ENCODE measurements at regions not wholly inside any gene's neighbourhood (a gene's known extent, or its start where the extent isn't known, plus 50 kb on each side); places are given as distances from the start of the nearest gene placed in this dataset.
"Not testable (repeated sequence)": the region's sequence is repeated elsewhere in the genome, so short reads cannot be mapped to it uniquely, and the experiment has no call there.

- H3K4me1 ChIP-seq: no peaks in the 10 kb centered on the region
- no peak overlapping the region for H3K27ac ChIP-seq
- in situ Hi-C loops (cut with MboI; ENCODE audit: low pct_ligation_motif_present in 1 of 4, low pct_unique_long_range_greater_than_20kb in 1 of 4, low sequenced_read_pairs in 3 of 4): no loop called here
- intact Hi-C loops (cut with DNase I; ENCODE audit: low total_unique reads): no loop called here
- no peaks in the 10 kb centered on the region for H3K36me3 ChIP-seq
- TF ChIP-seq POLR2AphosphoS5 (IDR thresholded peaks at IDR 0.05) (no peak), CTCF (IDR thresholded peaks at IDR 0.05) (no peak), POLR2A (IDR thresholded peaks at IDR 0.05) (no peak), EP300 (IDR thresholded peaks at IDR 0.05; ENCODE audit: low read depth) (no peak)
- WGBS, 2 donors (ENCODE audit: low coverage in 1 of 2): 80 to 83% methylated on average over 3 of the region's 3 CpGs
- H3K9me3 ChIP-seq: no peaks in the 10 kb centered on the region
- no peak overlapping the region for H3K4me3 ChIP-seq
- H3K27me3 ChIP-seq: no peaks in the 10 kb centered on the region
- DNase-seq: no peak
Observed at GRCh38 chr9:85478847-85479246, 262.9 kb downstream of the AGTPBP1 start.

- H3K4me1 ChIP-seq; in situ Hi-C loops (cut with MboI; ENCODE audit: low pct_ligation_motif_present in 1 of 4, low pct_unique_long_range_greater_than_20kb in 1 of 4, low sequenced_read_pairs in 3 of 4); H3K4me3 ChIP-seq; H3K36me3 ChIP-seq; H3K27ac ChIP-seq; intact Hi-C loops (cut with DNase I; ENCODE audit: low total_unique reads); H3K27me3 ChIP-seq; DNase-seq; H3K9me3 ChIP-seq: not testable (repeated sequence)
Observed at GRCh38 chr9:85474896-85475295, 266.9 kb downstream of the AGTPBP1 start.

GRCh38 chr9:85471791-85472190 is 270.0 kb downstream of the AGTPBP1 start:
- intact Hi-C loops (cut with DNase I; ENCODE audit: low total_unique reads) (no loop called here), in situ Hi-C loops (cut with MboI; ENCODE audit: low pct_ligation_motif_present in 1 of 4, low pct_unique_long_range_greater_than_20kb in 1 of 4, low sequenced_read_pairs in 3 of 4) (no loop called here)
- Histone ChIP-seq H3K4me1 (no peaks in the 10 kb centered on the region), H3K36me3 (no peaks in the 10 kb centered on the region), H3K9me3 (no peaks in the 10 kb centered on the region), H3K4me3 (no peak overlapping the region), H3K27ac (no peak overlapping the region), H3K27me3 (no peaks in the 10 kb centered on the region)
- TF ChIP-seq POLR2A (IDR thresholded peaks at IDR 0.05) (no peak), POLR2AphosphoS5 (IDR thresholded peaks at IDR 0.05) (no peak), CTCF (IDR thresholded peaks at IDR 0.05) (no peak), EP300 (IDR thresholded peaks at IDR 0.05; ENCODE audit: low read depth) (no peak)
- DNase-seq: no peak
- WGBS, 2 donors (ENCODE audit: low coverage in 1 of 2): 75% methylated on average over 1 of the region's 1 CpG; no CpG with 5 or more reads in 1 of the 2 donors

- no peaks in the 10 kb centered on the region for H3K4me1 ChIP-seq
Observed at GRCh38 chr9:85469041-85469440, 272.7 kb downstream of the AGTPBP1 start.

More at GRCh38 chr9:85469041-85469440, 272.7 kb downstream of the AGTPBP1 start:
- Histone ChIP-seq H3K9me3 (no peaks in the 10 kb centered on the region), H3K36me3 (no peaks in the 10 kb centered on the region), H3K4me3 (no peak overlapping the region), H3K27me3 (no peaks in the 10 kb centered on the region), H3K27ac (no peak overlapping the region)
- intact Hi-C loops (cut with DNase I; ENCODE audit: low total_unique reads) (no loop called here), in situ Hi-C loops (cut with MboI; ENCODE audit: low pct_ligation_motif_present in 1 of 4, low pct_unique_long_range_greater_than_20kb in 1 of 4, low sequenced_read_pairs in 3 of 4) (no loop called here)
- TF ChIP-seq EP300 (IDR thresholded peaks at IDR 0.05; ENCODE audit: low read depth) (no peak), CTCF (IDR thresholded peaks at IDR 0.05) (no peak), POLR2AphosphoS5 (IDR thresholded peaks at IDR 0.05) (no peak), POLR2A (IDR thresholded peaks at IDR 0.05) (no peak)
- no peak for DNase-seq
- 66 to 81% methylated on average over 2 to 10 of the region's 10 CpGs for WGBS, 2 donors (ENCODE audit: low coverage in 1 of 2)

All from transverse colon (tissue), 4 donors.